Endodermal cell (in vitro differentiated cells): ENCODE measurements at regions not wholly inside any gene's neighbourhood (a gene's known extent, or its start where the extent isn't known, plus 50 kb on each side); places are given as distances from the start of the nearest gene placed in this dataset.

Experiments
- DNase-seq: peaks from one replicate; pipeline ENCODE4 v3.0.0-alpha.2; 2017
- H3K27ac ChIP-seq: 2 replicates; pipeline ENCODE4 v1.5.1; 2013; ENCODE audit warnings: mild to moderate bottlenecking, low read depth, low read length, moderate library complexity
- H3K27me3 ChIP-seq: 2 replicates; pipeline ENCODE4 v1.6.1; 2013; ENCODE audit warnings: mild to moderate bottlenecking, low read length, moderate library complexity; ENCODE audit not compliant: insufficient read depth, control insufficient read depth, poor library complexity, severe bottlenecking
- H3K36me3 ChIP-seq: 2 replicates; pipeline ENCODE4 v1.7.0; 2013; ENCODE audit warnings: mild to moderate bottlenecking, low read length, moderate library complexity; ENCODE audit not compliant: control insufficient read depth, insufficient read depth
- H3K4me1 ChIP-seq: one replicate; pipeline ENCODE4 v1.7.0; 2013; ENCODE audit warnings: low read length; ENCODE audit not compliant: control insufficient read depth, insufficient read depth
- H3K4me3 ChIP-seq: 2 replicates; pipeline ENCODE4 v1.5.1; 2013; ENCODE audit warnings: mild to moderate bottlenecking, low read length, moderate library complexity
- H3K9ac ChIP-seq: 2 replicates; pipeline ENCODE4 v1.6.1; 2013; ENCODE audit warnings: mild to moderate bottlenecking, low read length, moderate library complexity; ENCODE audit not compliant: poor library complexity, severe bottlenecking; ENCODE audit errors: extremely low read depth
- H3K9me3 ChIP-seq: 2 replicates; pipeline ENCODE4 v1.6.1; 2013; ENCODE audit warnings: mild to moderate bottlenecking, low read length, moderate library complexity; ENCODE audit not compliant: control insufficient read depth
- H3K27ac Mint-ChIP-seq: 2 replicates; pipeline ENCODE4 v1.8.0; 2020; ENCODE audit warnings: mixed read lengths
- H3K27me3 Mint-ChIP-seq: 2 replicates; pipeline ENCODE4 v1.8.0; 2021; ENCODE audit warnings: mild to moderate bottlenecking, mixed read lengths; ENCODE audit not compliant: insufficient read depth
- H3K36me3 Mint-ChIP-seq: 2 replicates; pipeline ENCODE4 v1.8.0; 2020; ENCODE audit warnings: low read depth, mixed read lengths
- H3K4me1 Mint-ChIP-seq: 2 replicates; pipeline ENCODE4 v1.8.0; 2020; ENCODE audit warnings: mixed read lengths
- H3K4me3 Mint-ChIP-seq: 2 replicates; pipeline ENCODE4 v1.8.0; 2020; ENCODE audit warnings: mild to moderate bottlenecking, moderate library complexity, mixed read lengths
- H3K9me3 Mint-ChIP-seq: 2 replicates; pipeline ENCODE4 v1.8.0; 2020; ENCODE audit warnings: mild to moderate bottlenecking, mixed read lengths
- CTCF ChIP-seq: fragments of 200-600 bp; sonication (generic); conservative IDR thresholded peaks from 2 replicates; pipeline ENCODE4 v1.5.0; 2021; ENCODE audit warnings: antibody characterized with exemption, mild to moderate bottlenecking
- WGBS, 2 experiments: methylation state at CpG; one replicate each; pipeline versions ENCODE4 v1.1.5 to v1.1.7; 2013; ENCODE audit warnings: missing lambda C conversion rate in 2 of 2, mixed read lengths in 1 of 2; ENCODE audit not compliant: insufficient coverage in 1 of 2, insufficient read length in 1 of 2; 5-methylcytosine and 5-hydroxymethylcytosine counted together

- Mint-ChIP-seq H3K4me3 (no peak overlapping the region), H3K27ac (no peak overlapping the region), H3K36me3 (no peaks in the 10 kb centered on the region), H3K9me3 (no peaks in the 10 kb centered on the region), H3K27me3 (peaks cover 4% of the 10 kb centered on the region), H3K4me1 (peaks cover 4% of the 10 kb centered on the region)
- H3K9ac ChIP-seq: no peak overlapping the region
- 90 to 98% methylated on average over 4 to 6 of the region's 6 CpGs for WGBS, 2 experiments
- H3K27me3 ChIP-seq: no peaks in the 10 kb centered on the region
- H3K36me3 ChIP-seq: no peaks in the 10 kb centered on the region
- TF ChIP-seq CTCF: no peak
- H3K27ac ChIP-seq: no peak overlapping the region
- H3K4me3 ChIP-seq: no peak overlapping the region
- H3K4me1 ChIP-seq: no peaks in the 10 kb centered on the region
- DNase-seq: no peak
- no peaks in the 10 kb centered on the region for H3K9me3 ChIP-seq
These were observed 64.2 kb upstream of the TMCC3 start for GRCh38 chr12:94714378-94715114.

- DNase-seq: no peak
- H3K27me3 ChIP-seq: no peaks in the 10 kb centered on the region
- H3K9me3 ChIP-seq: no peaks in the 10 kb centered on the region
- peaks cover 4% of the 10 kb centered on the region for H3K27me3 Mint-ChIP-seq
- no peak overlapping the region for H3K4me3 ChIP-seq
- no peak for TF ChIP-seq CTCF
- H3K4me3 Mint-ChIP-seq: no peak overlapping the region
- no peak overlapping the region for H3K27ac ChIP-seq
- no peak overlapping the region for H3K9ac ChIP-seq
- peaks cover 4% of the 10 kb centered on the region for H3K4me1 Mint-ChIP-seq
- H3K27ac Mint-ChIP-seq: no peak overlapping the region
- no peaks in the 10 kb centered on the region for H3K36me3 ChIP-seq
- no peaks in the 10 kb centered on the region for H3K4me1 ChIP-seq
- 88 to 95% methylated on average over 6 to 7 of the region's 7 CpGs for WGBS, 2 experiments
- no peaks in the 10 kb centered on the region for H3K9me3 Mint-ChIP-seq
- H3K36me3 Mint-ChIP-seq: no peaks in the 10 kb centered on the region
These were observed 62.6 kb upstream of the TMCC3 start for GRCh38 chr12:94712815-94713515.

- no peaks in the 10 kb centered on the region for H3K36me3 Mint-ChIP-seq
- H3K4me1 ChIP-seq: no peaks in the 10 kb centered on the region
- peak; percentile 87 for DNase-seq
- no peaks in the 10 kb centered on the region for H3K4me1 Mint-ChIP-seq
- H3K36me3 ChIP-seq: no peaks in the 10 kb centered on the region
- 67 to 74% methylated on average over 2 to 3 of the region's 3 CpGs for WGBS, 2 experiments
- H3K9me3 ChIP-seq: no peaks in the 10 kb centered on the region
- no peak overlapping the region for H3K27ac Mint-ChIP-seq
- TF ChIP-seq CTCF: peak; percentile 73
- no peaks in the 10 kb centered on the region for H3K27me3 ChIP-seq
- no peak overlapping the region for H3K4me3 ChIP-seq
- no peaks in the 10 kb centered on the region for H3K9me3 Mint-ChIP-seq
- H3K27ac ChIP-seq: no peak overlapping the region
- H3K27me3 Mint-ChIP-seq: peaks cover 6% of the 10 kb centered on the region
- no peak overlapping the region for H3K9ac ChIP-seq
- no peak overlapping the region for H3K4me3 Mint-ChIP-seq
These were observed 60.6 kb upstream of the TMCC3 start for GRCh38 chr12:94710933-94711332.
